ENCODE measurements at regions not wholly inside any gene's neighbourhood (a gene's known extent, or its start where the extent isn't known, plus 50 kb on each side); places are given as distances from the start of the nearest gene placed in this dataset.

DNA sequence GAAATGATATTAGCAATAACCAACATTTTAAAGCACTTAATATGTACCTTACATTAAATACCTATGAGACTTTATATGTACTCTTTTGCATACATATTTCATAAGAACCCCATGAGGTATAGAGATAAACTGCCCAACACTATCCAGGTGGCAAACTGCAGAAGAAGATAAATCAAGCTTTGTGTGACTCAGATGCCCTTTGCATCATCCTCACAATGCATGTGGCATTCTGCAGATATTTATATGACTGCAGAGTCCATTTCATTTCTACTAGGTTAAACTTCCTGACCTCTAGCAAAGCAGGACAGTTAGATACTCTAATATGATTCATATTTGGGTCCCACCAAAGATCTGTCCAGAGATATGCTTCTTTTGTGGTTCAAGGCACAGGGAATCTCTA is 85.6 kb upstream of the RASGEF1B start:
- peaks cover 20% of the 10 kb centered on the region for H3K4me1 Mint-ChIP-seq
- Histone ChIP-seq H2AFZ (ENCODE audit: insufficient read depth, low read depth, low read length, poor library complexity, severe bottlenecking) (no peak overlapping the region), H3K4me3 (replicated peaks in 1 of 3; ENCODE audit: low read depth in 2 of 3, low read length in 3 of 3) (no peak overlapping the region), H4K20me1 (ENCODE audit: insufficient read depth, low read length) (no peaks in the 10 kb centered on the region), H3K36me3 (replicated peaks in 1 of 2; ENCODE audit: control insufficient read depth in 1 of 2, insufficient read depth in 2 of 2, low read length in 2 of 2) (no peaks in the 10 kb centered on the region), H3K9me3 (replicated peaks in 1 of 2; ENCODE audit: control insufficient read depth in 1 of 2, insufficient read depth in 1 of 2, low read length in 2 of 2) (no peaks in the 10 kb centered on the region), H3K4me1 (ENCODE audit: control insufficient read depth in 1 of 2, insufficient read depth in 2 of 2, low read length in 2 of 2) (peaks cover 7 to 11% of the 10 kb centered on the region in 2 donors), H3K4me2 (replicated peaks; ENCODE audit: extremely low read depth, low read length, poor library complexity, severe bottlenecking) (no peak overlapping the region), H3K27me3 (ENCODE audit: control insufficient read depth in 2 of 2, insufficient read depth in 2 of 2, low read length in 2 of 2) (no peaks in the 10 kb centered on the region), H3K27ac (ENCODE audit: low read depth in 1 of 2, low read length in 2 of 2) (no peak overlapping the region), H3K9ac (ENCODE audit: insufficient read depth, low read length, poor library complexity, severe bottlenecking) (no peak overlapping the region), H3K79me2 (ENCODE audit: insufficient read depth, low read length) (no peaks in the 10 kb centered on the region)
- intact Hi-C loops (cut with micrococcal nuclease), result loop anchor here in 1 of 2 donors (5.0 kb wide), 1 partner anchor 85 kb away; the partner anchor contains the start of gene RASGEF1B
- no peak overlapping the region for H3K27ac Mint-ChIP-seq
- peaks cover 0 to 1% (median 0%) of the 10 kb centered on the region in 3 donors for H3K27me3 Mint-ChIP-seq (ENCODE audit: low read depth in 3 of 3)
- peak in 1 of 3 donors; percentile 28 for DNase-seq
- peaks cover 0 to 8% (median 3%) of the 10 kb centered on the region in 7 donors for H3K9me3 Mint-ChIP-seq
- TF ChIP-seq, protein P1, sequence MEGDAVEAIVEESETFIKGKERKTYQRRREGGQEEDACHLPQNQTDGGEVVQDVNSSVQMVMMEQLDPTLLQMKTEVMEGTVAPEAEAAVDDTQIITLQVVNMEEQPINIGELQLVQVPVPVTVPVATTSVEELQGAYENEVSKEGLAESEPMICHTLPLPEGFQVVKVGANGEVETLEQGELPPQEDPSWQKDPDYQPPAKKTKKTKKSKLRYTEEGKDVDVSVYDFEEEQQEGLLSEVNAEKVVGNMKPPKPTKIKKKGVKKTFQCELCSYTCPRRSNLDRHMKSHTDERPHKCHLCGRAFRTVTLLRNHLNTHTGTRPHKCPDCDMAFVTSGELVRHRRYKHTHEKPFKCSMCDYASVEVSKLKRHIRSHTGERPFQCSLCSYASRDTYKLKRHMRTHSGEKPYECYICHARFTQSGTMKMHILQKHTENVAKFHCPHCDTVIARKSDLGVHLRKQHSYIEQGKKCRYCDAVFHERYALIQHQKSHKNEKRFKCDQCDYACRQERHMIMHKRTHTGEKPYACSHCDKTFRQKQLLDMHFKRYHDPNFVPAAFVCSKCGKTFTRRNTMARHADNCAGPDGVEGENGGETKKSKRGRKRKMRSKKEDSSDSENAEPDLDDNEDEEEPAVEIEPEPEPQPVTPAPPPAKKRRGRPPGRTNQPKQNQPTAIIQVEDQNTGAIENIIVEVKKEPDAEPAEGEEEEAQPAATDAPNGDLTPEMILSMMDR (IDR thresholded peaks at IDR 0.05), result no peak
- no peak overlapping the region for H3K4me3 Mint-ChIP-seq
- H3K36me3 Mint-ChIP-seq, result peaks cover 0 to 3% of the 10 kb centered on the region in 2 donors

DNA sequence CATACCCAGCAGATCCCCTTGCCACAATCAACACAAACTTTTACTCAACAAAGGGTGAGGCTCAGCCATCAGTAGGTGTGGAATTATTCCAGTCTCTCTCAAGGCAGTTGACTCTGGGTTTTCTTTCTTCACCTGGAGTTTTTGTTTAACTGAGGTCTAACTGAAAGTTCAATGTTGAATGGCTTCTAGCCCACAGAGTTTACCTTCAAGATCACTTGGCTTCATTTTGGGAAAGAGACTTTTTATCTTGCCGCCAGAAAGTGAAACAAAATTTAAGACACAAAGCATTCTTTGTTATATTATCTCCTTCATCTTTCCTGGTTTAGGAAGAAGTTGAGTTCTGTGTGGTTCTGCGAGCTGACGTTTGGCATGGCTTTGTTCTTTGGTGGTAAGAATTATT is 83.8 kb upstream of the RASGEF1B start:
- Histone ChIP-seq H2AFZ (ENCODE audit: insufficient read depth, low read depth, low read length, poor library complexity, severe bottlenecking) (no peak overlapping the region), H3K4me3 (replicated peaks in 1 of 3; ENCODE audit: low read depth in 2 of 3, low read length in 3 of 3) (no peak overlapping the region), H3K9ac (ENCODE audit: insufficient read depth, low read length, poor library complexity, severe bottlenecking) (no peak overlapping the region), H4K20me1 (ENCODE audit: insufficient read depth, low read length) (no peaks in the 10 kb centered on the region), H3K27ac (ENCODE audit: low read depth in 1 of 2, low read length in 2 of 2) (no peak overlapping the region), H3K27me3 (ENCODE audit: control insufficient read depth in 2 of 2, insufficient read depth in 2 of 2, low read length in 2 of 2) (no peaks in the 10 kb centered on the region), H3K9me3 (replicated peaks in 1 of 2; ENCODE audit: control insufficient read depth in 1 of 2, insufficient read depth in 1 of 2, low read length in 2 of 2) (no peaks in the 10 kb centered on the region), H3K4me1 (ENCODE audit: control insufficient read depth in 1 of 2, insufficient read depth in 2 of 2, low read length in 2 of 2) (no peaks in the 10 kb centered on the region), H3K36me3 (replicated peaks in 1 of 2; ENCODE audit: control insufficient read depth in 1 of 2, insufficient read depth in 2 of 2, low read length in 2 of 2) (no peaks in the 10 kb centered on the region), H3K79me2 (ENCODE audit: insufficient read depth, low read length) (no peaks in the 10 kb centered on the region), H3K4me2 (replicated peaks; ENCODE audit: extremely low read depth, low read length, poor library complexity, severe bottlenecking) (no peak overlapping the region)
- no peak overlapping the region for H3K4me3 Mint-ChIP-seq
- H3K4me1 Mint-ChIP-seq, result peaks cover 8% of the 10 kb centered on the region
- H3K27ac Mint-ChIP-seq, result no peak overlapping the region
- whole genome bisulfite sequencing (ENCODE audit: insufficient coverage), result no CpG with 5 or more reads among the region's 3 CpGs
- peaks cover 0 to 8% (median 3%) of the 10 kb centered on the region in 7 donors for H3K9me3 Mint-ChIP-seq
- no peaks in the 10 kb centered on the region for H3K27me3 Mint-ChIP-seq (ENCODE audit: low read depth in 3 of 3)
- intact Hi-C loops (cut with micrococcal nuclease), result loop anchor here in 1 of 2 donors (5.0 kb wide), 1 partner anchor 83 kb away; the partner anchor contains the start of gene RASGEF1B
- no peaks in the 10 kb centered on the region for H3K36me3 Mint-ChIP-seq
- DNase-seq, result no peak
- TF ChIP-seq, protein P1 (IDR thresholded peaks at IDR 0.05), result no peak

Measured in CD14-positive monocyte (primary cell).